HG03571 (cell line): ENCODE measurements at regions not wholly inside any gene's neighbourhood (a gene's known extent, or its start where the extent isn't known, plus 50 kb on each side); places are given as distances from the start of the nearest gene placed in this dataset.
"Not testable (repeated sequence)": the region's sequence is repeated elsewhere in the genome, so short reads cannot be mapped to it uniquely, and the experiment has no call there.

Source experiments
- ATAC-seq: cut with Tn5 transposase; IDR thresholded peaks from one replicate; pipeline ENCODE4 v1.9.1; 2021; ENCODE audit not compliant: unreplicated experiment

DNA sequence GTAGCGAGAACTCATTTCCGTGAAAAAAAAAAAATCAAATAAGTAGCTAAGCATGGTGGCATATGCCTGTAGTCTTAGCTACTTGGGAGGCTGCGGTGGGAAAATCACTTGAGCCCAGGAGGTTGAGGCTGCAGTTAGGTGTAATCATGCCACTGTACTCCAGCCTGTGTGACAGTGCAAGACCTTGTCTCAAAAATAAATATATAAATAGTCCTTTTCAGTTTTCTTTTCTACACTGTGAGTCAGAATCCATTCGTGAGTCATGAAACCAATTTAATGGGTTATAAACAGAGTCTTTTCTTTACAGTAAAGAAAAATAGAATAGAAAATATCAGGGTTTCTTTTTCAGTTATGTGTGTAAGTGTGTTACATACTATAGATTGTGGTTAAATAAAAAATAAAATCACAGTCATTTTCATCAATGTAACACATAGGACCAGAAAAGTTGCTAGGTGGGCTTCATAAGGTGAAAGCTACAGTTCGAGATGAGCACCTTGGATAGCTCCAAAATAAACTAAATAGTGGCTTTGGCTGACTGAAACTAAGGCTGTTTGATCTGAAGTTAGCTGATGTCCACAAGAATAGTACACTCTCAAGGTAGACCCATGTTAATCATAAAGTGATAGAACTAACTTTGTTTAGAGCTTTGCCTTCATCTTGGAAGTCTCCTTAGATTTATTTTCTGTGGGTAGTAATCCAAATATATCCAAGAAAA is 781.1 kb downstream of the GATA3 start:
- no peak for ATAC-seq

DNA sequence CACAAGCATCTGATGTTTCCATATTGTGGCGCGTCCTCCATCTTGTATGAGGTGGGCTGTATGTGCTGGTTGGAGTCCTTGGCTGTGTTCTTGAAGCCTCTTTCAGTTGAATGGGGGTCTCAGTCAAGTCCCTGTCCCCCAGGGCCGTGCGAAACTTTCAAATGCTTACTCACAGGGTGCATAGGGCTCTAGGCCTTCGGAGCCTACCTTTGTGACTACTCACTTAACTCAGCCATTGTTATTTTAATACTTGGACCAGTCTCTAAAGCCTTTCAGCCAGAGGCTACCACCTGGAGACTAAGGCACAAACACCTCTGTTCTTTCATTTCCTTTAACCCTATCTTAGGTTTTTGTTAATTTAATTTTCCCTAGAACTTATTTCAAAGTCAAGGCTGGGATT is 785.9 kb downstream of the GATA3 start:
- no peak for ATAC-seq

DNA sequence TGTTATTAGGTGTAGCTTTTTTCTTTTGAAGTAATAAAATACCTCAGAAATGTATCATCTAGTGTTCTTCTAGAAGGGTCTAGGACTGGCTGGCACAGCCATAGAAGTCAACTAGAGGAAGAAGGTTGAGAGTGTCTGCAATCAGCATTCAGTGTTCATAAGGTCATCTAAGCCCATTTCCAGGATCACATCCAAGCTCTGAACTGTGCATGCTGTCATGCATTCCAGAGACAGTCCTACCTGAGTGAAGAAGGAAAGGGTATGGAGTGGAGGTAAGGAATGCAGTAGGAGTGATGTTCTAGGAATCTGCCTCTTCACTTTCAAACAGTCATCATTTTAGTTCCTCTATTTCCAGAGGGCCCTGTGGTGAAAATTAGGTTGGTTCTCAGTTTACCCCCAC is 789.7 kb downstream of the GATA3 start:
- ATAC-seq = no peak

DNA sequence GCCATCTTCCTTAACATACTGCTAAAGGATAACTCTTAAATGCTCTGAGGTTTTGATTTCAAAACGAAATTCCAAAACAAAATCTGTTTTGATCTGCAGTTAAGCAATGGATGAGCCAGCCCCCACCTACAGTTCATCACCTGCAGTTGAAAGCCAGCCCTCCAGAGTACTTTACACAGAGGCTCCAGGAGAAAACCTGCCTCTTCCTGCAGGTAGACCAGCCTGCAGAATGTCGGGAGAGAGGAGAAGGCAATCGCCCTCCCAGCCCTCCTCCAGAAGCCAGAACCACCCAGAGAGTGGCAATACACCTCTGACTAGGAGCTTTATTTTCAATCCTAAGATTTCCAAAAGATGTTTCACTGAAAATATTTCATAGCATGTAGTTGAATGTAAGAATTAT is 798.1 kb downstream of the GATA3 start:
- no peak for ATAC-seq

DNA sequence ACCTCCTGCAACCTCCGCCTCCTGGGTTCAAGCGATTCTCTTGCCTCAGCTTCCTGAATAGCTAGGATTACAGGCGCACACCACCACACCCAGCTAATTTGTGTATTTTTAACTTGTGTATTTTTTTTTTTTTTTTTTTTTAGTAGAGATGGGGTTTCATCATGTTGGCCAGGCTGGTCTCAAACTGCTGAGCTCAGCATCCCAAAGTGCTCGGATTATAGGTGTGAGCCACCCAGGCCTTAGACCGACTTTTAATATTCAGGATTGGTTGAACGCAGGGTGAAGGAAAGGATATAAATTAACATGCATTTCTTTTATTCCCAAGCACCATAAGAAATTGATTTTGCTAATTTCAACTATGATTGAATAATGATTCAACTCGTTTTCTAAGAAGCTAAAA is 798.6 kb downstream of the GATA3 start:
- no peak for ATAC-seq

DNA sequence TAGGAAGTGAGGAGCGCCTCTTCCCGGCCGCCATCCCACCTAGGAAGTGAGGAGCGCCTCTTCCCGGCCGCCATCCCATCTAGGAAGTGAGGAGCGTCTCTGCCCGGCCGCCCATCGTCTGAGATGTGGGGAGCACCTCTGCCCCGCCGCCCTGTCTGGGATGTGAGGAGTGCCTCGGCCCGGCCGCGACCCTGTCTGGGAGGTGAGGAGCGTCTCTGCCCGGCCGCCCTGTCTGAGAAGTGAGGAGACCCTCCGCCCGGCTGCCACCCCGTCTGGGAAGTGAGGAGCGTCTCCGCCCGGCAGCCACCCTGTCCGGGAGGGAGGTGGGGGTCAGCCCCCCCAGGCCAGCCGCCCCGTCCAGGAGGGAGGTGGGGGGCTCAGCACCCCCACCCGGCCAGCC is 814.4 kb downstream of the GATA3 start:
- ATAC-seq = not testable (repeated sequence)

DNA sequence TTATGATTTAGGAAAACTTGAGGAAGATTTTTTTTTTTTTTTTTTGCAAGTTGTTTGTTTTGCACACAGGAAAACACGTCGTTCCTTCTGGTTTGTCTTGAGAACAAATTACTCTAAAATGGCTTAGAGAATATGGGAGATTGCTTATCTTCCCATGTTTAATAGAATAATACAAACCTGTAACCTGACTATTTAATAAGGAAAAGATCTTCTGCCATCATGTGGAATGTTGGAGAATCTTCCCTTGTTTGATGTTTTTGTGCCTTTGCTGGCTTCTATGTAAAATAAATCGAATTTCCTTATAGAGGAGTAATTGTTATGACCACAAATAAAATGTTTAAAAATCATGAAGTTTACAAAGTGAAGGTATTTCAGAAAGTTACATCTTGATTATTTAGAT is 818.8 kb downstream of the GATA3 start:
- ATAC-seq = no peak

DNA sequence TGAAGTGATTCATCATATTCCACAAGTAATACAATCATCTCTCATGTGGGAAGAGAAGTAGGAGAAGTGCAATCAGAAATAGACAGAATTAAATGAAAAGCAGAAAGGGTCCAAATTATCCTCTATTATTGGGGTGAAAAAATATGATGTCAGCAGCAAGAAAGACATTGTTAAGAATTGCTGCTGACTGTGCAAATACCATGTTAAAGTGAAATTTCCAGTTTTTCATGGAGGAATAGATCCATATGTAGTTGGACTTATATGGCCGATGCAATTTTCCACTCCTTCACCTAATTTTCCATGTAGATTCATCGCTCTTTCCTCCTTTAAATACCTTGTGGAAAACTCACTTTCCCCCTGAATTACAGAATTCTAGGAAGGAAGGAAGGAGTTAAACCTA is 819.8 kb downstream of the GATA3 start:
- ATAC-seq = no peak

DNA sequence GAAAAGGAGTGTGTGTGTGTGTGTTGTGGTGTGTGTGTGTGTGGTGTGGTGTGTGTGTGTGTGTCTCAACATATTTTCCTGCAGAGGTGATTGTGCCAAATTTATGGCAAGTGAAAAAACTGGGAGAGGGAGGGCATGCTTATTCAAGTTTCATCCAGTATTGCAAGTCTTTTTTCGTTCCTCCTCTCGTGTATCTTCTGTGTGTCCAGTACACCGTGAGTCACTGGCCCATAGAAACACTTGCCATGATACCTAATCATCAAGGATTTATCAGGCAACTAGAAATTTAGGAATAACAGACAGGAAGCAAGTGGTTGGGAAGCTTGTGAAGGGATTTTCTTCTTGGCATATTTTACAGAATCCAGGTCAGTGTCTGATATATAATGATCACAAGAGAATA is 820.5 kb downstream of the GATA3 start:
- no peak for ATAC-seq

DNA sequence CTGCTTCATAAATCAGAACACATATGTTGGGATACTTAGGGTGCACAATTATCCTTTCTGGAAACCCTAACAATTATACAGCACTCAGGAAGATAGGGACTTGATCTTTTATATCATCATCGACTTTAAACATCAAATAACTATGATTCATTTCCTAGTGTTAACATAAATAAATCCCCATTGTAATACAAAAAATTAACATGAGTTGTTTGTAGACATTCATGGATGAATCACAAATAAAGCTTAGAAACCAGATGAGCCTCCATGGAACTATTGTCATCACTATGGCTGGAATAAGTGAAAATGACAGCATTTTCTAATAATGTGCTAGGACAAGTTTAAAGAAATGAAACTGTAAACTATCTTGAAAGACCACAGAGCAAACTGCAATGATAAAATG is 821.7 kb downstream of the GATA3 start:
- ATAC-seq = no peak

DNA sequence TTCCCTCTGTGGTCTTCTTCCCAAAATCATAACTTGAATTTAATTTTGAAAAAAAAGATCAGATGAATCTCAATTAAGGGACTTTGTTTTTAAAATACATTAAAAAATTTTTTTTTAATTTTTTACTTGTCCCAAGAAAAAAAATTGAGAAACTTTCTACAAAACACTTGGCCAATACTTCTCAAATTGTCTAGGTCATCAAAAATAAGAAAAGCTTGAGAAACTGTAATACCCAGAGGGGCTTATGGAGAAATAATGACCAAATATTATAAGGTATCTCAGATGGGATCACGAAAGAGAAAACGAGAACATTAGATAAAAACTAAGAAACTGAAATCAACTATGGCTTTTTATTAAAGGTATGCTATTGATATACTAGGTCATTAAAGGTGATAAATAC is 835.0 kb downstream of the GATA3 start:
- ATAC-seq = no peak

DNA sequence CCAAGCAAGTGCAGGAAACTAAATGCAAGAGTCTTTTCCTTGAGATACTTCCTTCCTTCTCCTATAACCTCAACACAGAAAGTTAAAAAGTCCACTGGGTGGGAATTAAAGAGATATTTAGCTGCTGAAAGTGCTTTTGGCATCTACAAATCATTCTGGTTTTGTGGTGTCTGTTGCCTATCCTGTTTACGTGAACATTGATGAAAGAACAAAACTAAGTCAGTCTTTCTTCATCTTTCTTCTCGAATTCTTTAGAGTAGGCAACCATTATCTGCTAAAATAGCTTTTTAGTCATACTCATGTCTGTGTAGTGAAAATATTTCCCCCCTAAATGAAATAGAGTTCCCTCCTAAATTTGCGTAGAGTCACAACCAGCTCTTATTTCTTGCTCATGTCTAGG is 838.6 kb downstream of the GATA3 start:
- no peak for ATAC-seq

DNA sequence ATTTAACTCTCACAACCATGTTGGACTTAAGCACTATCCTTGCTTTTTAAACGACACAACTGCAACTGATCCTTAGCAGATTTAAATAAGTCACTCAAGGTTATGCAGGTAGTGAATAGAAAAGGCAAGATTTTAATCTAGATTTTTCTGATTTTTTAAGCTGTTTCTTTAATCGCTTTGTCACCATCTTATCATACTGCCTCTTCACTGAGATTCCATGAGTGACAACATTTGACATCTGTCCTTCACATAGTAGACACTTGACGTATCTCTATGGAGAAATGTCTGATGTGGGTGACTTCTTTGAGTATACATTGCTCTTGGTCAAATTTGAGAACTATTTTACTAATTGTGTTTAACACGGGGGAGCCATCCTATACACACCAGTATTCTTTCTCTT is 839.7 kb downstream of the GATA3 start:
- ATAC-seq = no peak

DNA sequence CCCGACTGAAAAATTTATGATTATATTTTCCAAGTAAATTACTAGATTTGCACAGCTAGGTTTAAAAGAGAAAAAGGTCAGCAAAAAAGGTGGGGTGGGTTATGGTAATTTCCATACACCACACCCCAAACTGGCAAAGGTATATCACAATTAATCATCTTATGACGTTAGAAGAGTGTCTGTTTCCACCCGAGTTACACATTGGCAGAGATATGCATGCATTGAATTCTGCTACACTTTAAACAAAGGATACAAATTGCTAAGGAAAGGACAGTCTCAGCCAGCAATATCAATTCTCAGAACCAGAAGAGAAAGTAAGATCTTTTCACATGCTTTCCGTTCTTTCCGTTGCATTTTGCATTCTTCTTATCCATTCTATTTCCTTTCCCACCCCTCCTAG is 843.3 kb downstream of the GATA3 start:
- no peak for ATAC-seq

DNA sequence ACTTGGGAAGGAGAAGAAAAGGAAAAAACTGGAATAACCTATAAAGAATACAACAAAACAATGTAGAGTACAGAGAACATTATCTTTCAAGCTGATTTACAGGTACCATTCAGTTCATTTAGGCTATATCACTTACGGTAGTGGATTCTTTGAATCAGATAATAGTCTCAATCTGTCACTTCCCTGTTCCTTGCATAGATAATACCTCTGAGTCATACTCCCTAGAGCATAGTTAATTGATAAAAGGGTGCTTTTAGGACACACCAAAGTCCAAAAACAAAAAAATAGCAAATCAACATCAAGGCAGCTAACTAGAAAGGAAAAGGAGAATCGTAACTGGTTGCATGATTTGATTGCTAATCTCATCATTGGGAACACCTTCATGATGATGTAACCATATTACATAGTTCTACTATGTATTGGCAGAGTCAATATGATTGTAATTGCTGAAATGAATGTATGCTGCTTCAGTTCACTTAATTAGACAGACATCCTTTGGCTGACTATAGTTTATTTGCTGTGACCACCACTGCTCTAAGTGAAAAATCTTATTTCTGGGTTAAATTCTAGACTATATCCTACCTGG is 844.4 kb downstream of the GATA3 start:
- ATAC-seq = no peak

DNA sequence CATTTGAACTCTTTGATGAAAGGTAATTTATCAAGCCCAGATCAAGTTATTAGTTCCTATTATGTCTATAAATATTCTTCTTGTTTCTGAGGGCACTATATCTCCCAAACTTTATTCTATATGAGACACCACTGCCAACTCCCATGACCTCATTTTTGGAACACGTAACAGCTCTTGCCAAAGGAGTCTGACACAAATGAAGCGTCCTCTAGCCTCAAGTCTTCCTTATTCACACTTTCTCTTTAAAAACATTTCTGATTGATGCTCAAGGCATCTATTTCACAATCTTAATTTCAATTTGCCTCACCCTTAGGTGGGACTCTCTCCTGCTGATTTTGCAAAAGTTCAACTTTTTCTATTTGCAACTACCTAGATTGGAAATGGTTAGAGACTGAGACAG is 848.4 kb downstream of the GATA3 start:
- no peak for ATAC-seq

DNA sequence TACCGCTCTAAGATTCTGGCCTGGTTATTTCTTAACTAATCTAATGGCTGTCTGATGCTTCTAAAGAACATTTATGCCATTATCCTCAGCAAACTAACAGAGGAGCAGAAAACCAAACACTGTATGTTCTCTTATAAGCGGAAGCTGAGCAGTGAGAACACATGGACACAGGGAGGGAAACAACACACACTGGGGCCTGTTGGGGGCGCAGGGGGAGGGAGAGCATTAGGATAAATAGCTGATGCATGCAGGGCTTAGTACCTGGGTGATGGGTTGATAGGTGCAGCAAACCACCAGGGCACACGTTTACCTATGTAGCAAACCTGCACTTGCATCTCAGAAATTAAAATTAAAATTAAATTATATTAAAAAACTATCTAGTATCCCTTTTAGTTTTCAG is 853.5 kb downstream of the GATA3 start:
- ATAC-seq = no peak

DNA sequence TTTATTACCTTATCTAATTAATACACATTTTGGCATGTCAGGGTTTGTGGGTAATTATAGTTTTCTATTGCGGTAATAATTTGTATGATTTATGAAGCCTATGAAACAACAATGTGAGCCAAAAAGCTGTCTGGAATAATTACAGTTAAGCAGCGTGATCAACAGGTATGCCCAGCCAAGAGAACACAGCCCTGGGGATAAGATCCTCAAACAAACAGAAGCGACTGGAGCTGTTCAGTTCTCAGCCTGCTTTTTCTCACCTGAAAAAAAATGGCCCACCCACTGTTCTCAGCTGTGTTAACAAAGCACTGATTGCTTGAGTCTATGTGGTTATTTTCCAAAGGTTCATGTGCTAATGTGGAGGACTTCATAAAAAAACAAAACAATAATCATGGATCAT is 855.8 kb downstream of the GATA3 start:
- ATAC-seq = no peak

DNA sequence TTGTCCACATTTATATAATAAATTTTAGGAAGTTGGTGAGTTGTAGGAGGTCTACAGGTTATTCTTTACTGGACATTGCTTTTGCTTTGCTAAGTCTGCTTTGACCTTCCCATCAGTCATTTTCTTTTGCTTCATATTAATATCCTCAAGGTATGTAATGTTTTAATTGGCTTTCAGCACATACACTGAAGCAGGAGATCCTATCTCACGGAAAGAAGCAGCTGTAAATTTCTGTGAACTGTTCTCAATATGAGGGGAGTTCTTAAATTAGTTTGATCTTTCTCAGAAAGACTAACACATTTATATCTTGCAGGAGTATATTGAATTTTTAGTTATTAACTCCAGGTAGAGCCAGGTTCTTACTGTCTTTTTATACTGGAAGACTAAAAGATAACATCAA is 856.5 kb downstream of the GATA3 start:
- no peak for ATAC-seq

DNA sequence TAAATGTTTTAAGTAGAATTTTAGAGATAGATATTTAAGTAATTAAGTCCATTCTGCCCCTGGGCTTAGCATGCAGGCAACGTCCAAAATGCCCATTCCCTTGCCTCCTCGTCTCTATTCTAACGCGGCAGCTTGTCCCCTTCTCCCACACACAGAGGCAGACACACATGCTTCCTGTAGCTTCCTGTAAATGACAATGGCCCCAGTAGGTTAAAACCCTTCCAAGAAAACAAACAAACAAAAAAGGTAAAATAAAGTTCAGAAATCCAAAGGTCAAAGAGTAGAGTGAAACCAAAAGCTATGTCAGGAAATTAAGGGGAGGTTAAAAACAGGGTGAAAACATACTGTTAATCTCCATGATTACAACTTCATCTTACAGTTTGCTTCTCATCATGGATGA is 857.6 kb downstream of the GATA3 start:
- ATAC-seq = no peak

DNA sequence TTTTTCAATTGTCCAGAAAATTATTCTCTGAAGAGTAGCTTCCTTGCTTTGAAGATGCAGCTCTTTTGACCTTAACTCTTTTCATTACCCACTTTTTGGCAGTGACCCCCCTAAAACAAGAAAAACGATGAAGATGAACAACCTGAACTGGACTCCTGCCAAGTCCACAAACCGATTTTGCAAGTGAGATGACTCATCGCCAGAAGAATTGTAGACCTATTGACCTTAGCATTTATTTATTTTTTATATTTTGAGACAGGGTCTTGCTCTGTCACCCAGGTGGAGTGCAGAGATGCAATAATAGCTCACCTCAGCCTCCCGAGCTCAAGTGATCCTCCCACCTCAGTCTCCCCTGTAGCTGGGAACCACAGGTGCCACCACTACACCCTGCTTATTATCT is 859.2 kb downstream of the GATA3 start:
- ATAC-seq = no peak

DNA sequence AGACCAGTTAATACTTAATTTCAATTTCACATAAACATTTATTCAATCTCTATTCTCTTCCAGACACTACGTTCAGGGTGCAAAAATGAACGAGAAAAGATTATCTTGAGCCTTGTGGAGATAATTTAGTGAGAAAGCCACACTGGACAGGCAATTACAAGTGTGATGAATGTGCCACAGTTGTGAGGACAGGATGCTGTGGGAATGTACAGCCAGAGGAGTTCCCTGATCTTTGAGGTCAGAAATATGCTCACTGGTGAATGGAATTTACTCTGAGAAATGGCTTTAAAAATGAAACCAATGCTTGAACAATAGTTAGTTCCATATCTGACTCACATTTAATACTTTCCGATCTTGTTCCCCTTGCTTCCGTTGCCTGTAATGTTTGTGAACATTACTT is 864.8 kb downstream of the GATA3 start:
- ATAC-seq = no peak

DNA sequence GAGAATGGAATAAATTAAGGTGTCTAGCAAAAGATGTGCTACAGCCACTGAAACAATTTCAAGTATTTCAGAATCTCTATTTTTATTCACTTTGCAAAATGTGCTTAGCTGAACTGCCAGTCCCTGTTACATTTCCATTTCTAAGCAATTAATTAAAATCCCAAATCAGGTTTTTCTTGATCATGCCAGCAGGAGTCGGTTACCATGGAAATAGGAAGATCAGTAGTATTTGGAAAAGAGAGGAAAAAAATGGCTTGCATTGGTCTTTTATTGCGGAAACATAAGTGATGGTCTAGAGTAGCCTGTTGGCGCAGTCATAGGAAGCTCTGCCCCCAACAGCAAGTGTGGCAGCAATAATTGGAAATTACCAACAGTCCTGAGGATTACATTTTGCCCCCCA is 867.1 kb downstream of the GATA3 start:
- no peak for ATAC-seq
